ENCODE measurements at regions not wholly inside any gene's neighbourhood (a gene's known extent, or its start where the extent isn't known, plus 50 kb on each side); places are given as distances from the start of the nearest gene placed in this dataset.

GRCh38 chr7:32244806-32245345 is 174.7 kb upstream of the PDE1C start:
- TF ChIP-seq RARB (CRISPR knock-in tag; IDR thresholded peaks at IDR 0.05) (no peak), OSR1 (CRISPR knock-in tag; IDR thresholded peaks at IDR 0.05) (no peak), ZNF565 (CRISPR knock-in tag; conservative IDR thresholded peaks at IDR 0.05; ENCODE audit: low read depth) (no peak), ESRRG (CRISPR knock-in tag; IDR thresholded peaks at IDR 0.05) (no peak), SNAI2 (CRISPR knock-in tag; IDR thresholded peaks at IDR 0.05) (no peak), PATZ1 (CRISPR knock-in tag; IDR thresholded peaks at IDR 0.05; ENCODE audit: borderline replicate concordance) (no peak)
